ENCODE measurements at regions not wholly inside any gene's neighbourhood (a gene's known extent, or its start where the extent isn't known, plus 50 kb on each side); places are given as distances from the start of the nearest gene placed in this dataset.
"Not testable (repeated sequence)": the region's sequence is repeated elsewhere in the genome, so short reads cannot be mapped to it uniquely, and the experiment has no call there.

GRCh38 chr5:117161718-117162335 is 587.2 kb upstream of the SEMA6A start:
- DNase-seq (ENCODE audit: low read depth in 2 of 2) = no peak

GRCh38 chr5:117160391-117160790 is 585.8 kb upstream of the SEMA6A start:
- DNase-seq (ENCODE audit: low read depth in 2 of 2) = no peak

- no peak for DNase-seq (ENCODE audit: low read depth in 2 of 2)
Measured at GRCh38 chr5:117149312-117149711, 574.7 kb upstream of the SEMA6A start.

GRCh38 chr5:117144086-117144485 is 569.5 kb upstream of the SEMA6A start:
- no peak for DNase-seq (ENCODE audit: low read depth in 2 of 2)

GRCh38 chr5:117143406-117143805 is 568.8 kb upstream of the SEMA6A start:
- DNase-seq (ENCODE audit: low read depth in 2 of 2) = no peak

GRCh38 chr5:117138523-117138922 is 563.9 kb upstream of the SEMA6A start:
- no peak for DNase-seq (ENCODE audit: low read depth in 2 of 2)

GRCh38 chr5:117135851-117136250 is 561.2 kb upstream of the SEMA6A start:
- DNase-seq (ENCODE audit: low read depth in 2 of 2) = no peak

- no peak for DNase-seq (ENCODE audit: low read depth in 2 of 2)
Measured at GRCh38 chr5:117133198-117133597, 558.6 kb upstream of the SEMA6A start.

- no peak for DNase-seq (ENCODE audit: low read depth in 2 of 2)
Measured at GRCh38 chr5:117131876-117132275, 557.3 kb upstream of the SEMA6A start.

GRCh38 chr5:117131048-117131679 is 556.5 kb upstream of the SEMA6A start:
- no peak for DNase-seq (ENCODE audit: low read depth in 2 of 2)

- no peak for DNase-seq (ENCODE audit: low read depth in 2 of 2)
Measured at GRCh38 chr5:117118499-117118898, 543.9 kb upstream of the SEMA6A start.

- not testable (repeated sequence) for DNase-seq (ENCODE audit: low read depth in 2 of 2)
Measured at GRCh38 chr5:117117314-117117713, 542.7 kb upstream of the SEMA6A start.

GRCh38 chr5:117110548-117110947 is 535.9 kb upstream of the SEMA6A start:
- no peak for DNase-seq (ENCODE audit: low read depth in 2 of 2)

GRCh38 chr5:117107859-117108258 is 533.2 kb upstream of the SEMA6A start:
- no peak for DNase-seq (ENCODE audit: low read depth in 2 of 2)

GRCh38 chr5:117103703-117104102 is 529.1 kb upstream of the SEMA6A start:
- DNase-seq (ENCODE audit: low read depth in 2 of 2) = no peak

- DNase-seq (ENCODE audit: low read depth in 2 of 2) = no peak
Measured at GRCh38 chr5:117102591-117102990, 528.0 kb upstream of the SEMA6A start.

- DNase-seq (ENCODE audit: low read depth in 2 of 2) = no peak
Measured at GRCh38 chr5:117100176-117100575, 525.6 kb upstream of the SEMA6A start.

GRCh38 chr5:117098094-117098493 is 523.5 kb upstream of the SEMA6A start:
- DNase-seq (ENCODE audit: low read depth in 2 of 2) = no peak

GRCh38 chr5:117095346-117096332 is 521.0 kb upstream of the SEMA6A start:
- DNase-seq (ENCODE audit: low read depth in 2 of 2) = no peak

- DNase-seq (ENCODE audit: low read depth in 2 of 2) = no peak
Measured at GRCh38 chr5:117094114-117094815, 519.6 kb upstream of the SEMA6A start.

GRCh38 chr5:117093653-117094052 is 519.0 kb upstream of the SEMA6A start:
- no peak for DNase-seq (ENCODE audit: low read depth in 2 of 2)

- no peak for DNase-seq (ENCODE audit: low read depth in 2 of 2)
Measured at GRCh38 chr5:117089001-117089400, 514.4 kb upstream of the SEMA6A start.
